GM13977 (cell line): ENCODE measurements at regions not wholly inside any gene's neighbourhood (a gene's known extent, or its start where the extent isn't known, plus 50 kb on each side); places are given as distances from the start of the nearest gene placed in this dataset.

Source experiments
- DNase-seq: peaks from one replicate; pipeline ENCODE4 v3.0.0; 2012; ENCODE audit warnings: low spot score
- in situ Hi-C: fragments of 300-500 bp; cut with MboI; formaldehyde crosslinking; loops from one replicate; pipeline ENCODE4 v1.12.0; 2022; ENCODE audit warnings: low sequenced_read_pairs, low pct_unique_long_range_greater_than_20kb, mixed read lengths, inconsistent platforms; ENCODE audit not compliant: unreplicated experiment
- TF ChIP-seq, protein P1 (sequence below): IDR thresholded peaks from 2 replicates; pipeline ENCODE4 v1.5.1; 2012; ENCODE audit warnings: mild to moderate bottlenecking, control low read depth; ENCODE audit not compliant: insufficient read depth; ENCODE audit errors: extremely low read depth, missing control alignments

DNA sequence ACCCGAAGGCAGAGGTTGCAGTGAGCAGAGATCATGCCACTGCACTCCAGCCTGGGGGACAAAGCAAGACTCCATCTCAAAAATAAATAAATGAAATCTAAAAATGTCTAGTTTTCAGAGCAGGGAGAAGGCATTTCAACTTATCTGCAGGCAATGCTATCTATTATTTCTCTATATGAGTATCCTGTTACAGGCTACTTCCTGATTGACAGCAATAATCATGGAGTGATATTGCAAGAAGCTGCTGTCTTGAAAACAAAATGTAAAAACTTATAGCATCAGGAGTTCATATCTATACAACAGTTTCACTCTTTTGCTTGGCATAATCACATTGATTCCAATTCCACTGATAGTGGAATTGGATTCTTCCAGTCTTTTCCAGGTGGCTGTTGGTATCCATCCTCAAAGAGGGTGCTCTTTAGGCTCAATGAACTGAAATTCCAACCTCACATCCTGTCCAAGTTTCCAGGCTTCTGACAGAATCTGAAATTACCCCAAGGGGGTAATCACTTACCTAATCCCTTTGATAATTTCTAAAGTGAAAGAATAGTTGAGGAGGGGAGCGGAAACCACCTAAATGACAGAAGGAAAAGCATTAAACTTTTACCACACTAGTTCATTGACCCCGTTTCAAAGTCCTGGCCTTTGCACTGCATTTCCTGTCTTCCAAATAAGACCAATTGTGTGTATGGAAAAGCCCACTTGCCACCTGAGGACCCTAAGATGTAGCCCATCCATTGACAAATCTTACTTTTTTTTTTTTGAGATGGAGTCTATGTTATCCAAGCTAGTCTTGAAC lies 107.6 kb downstream of the GLUL start:
- TF ChIP-seq, protein P1, sequence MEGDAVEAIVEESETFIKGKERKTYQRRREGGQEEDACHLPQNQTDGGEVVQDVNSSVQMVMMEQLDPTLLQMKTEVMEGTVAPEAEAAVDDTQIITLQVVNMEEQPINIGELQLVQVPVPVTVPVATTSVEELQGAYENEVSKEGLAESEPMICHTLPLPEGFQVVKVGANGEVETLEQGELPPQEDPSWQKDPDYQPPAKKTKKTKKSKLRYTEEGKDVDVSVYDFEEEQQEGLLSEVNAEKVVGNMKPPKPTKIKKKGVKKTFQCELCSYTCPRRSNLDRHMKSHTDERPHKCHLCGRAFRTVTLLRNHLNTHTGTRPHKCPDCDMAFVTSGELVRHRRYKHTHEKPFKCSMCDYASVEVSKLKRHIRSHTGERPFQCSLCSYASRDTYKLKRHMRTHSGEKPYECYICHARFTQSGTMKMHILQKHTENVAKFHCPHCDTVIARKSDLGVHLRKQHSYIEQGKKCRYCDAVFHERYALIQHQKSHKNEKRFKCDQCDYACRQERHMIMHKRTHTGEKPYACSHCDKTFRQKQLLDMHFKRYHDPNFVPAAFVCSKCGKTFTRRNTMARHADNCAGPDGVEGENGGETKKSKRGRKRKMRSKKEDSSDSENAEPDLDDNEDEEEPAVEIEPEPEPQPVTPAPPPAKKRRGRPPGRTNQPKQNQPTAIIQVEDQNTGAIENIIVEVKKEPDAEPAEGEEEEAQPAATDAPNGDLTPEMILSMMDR: no peak
- no peak for DNase-seq
- in situ Hi-C loops: no loop called here

DNA sequence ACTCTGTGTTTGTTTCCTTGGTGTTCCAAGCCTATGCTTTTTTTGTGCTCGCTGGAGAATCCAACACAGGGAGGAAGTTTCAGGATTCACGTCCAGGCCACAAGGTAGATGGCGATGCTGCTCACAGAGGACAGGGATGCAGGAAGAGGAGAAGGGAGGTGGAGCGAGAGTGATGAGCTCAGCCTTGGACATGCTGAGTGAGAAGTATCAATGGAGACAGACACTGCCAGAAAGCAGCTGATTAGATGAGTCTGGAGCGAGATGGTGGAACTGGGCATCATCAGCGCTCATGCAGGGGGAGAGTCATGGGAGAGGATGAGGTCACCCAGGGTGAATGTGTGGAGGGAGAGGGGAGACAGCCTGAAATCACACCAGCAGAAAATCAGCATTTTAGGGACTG lies 110.0 kb downstream of the GLUL start:
- DNase-seq: no peak
- TF ChIP-seq, protein P1: no peak
- in situ Hi-C loops: no loop called here

DNA sequence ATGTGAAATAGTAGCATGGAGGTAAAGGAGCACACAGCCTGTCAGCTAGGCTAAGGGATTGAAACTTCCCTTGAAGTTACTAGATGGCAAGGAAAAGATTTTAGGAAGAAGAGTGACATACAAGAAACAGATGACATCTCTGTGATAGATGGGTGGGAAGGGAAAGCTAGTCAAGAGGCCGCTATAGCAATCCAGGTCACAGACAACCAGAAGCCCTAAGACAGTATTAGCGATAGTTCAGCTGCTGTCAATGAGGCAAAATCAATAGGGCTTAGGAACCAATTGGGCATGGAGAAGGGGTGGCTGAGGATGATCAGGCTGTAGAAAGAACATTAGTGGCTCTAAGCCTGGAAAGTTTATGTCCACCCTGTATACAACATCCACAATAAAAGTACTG lies 111.1 kb downstream of the GLUL start:
- in situ Hi-C loops: no loop called here
- TF ChIP-seq, protein P1: no peak
- no peak for DNase-seq

DNA sequence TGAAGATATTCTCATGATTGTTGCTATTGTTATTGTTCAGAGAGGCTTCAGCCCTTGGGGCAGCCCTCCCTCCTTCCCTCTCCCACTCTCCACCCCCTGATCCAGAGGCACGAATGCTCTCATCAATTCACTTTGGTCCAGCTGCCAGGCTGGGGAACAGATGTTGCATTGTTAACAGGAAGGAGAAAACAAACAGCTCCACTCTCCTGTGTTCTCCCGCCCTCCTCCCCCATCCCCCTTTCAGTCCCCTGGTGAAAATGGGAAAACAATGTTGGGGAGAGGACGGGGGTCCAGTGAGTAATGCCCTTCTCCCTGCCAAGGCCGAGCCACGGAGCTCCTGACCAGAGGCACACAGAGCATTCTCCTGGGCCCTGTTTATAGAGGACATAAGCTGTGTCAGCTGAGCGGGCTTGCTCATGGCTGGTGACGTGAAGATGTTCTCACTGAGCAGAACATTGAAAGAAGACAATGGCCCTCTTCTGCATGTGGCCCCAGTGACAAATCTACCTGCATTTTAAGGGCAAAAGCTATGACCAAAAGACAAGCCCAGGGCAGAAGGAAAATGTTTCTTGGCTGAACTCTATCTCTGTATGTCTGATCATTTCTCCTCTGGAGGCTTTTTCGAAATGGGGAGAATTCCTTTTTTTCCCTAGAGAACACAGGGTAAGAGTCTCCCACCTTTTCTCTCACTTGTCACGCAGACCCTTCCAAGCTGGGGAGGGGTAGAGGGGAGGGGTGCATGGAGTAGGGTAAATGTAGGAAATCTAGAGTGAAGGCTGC lies 111.7 kb downstream of the GLUL start:
- DNase-seq: no peak
- in situ Hi-C loops: no loop called here
- TF ChIP-seq, protein P1: no peak

DNA sequence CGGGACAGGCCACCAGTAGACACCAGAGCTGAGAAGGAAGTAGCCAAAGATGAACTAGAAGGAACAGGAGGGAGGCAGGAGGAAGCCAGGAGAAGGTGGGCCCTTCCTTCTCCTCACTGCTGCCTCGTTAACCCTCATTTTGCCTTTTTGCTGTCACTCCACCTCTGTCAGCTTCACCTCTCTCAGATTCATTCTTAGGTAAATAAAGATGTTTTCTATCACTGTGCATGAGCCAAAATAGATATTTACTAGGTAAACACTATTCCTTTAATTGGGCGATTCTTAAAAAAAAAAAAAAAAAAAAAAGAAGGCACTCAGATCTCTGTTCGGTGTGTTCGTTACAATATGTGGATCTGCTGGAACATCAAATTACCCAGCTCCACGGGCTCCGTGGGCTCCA lies 112.3 kb downstream of the GLUL start:
- no peak for DNase-seq
- TF ChIP-seq, protein P1: no peak
- in situ Hi-C loops: no loop called here

DNA sequence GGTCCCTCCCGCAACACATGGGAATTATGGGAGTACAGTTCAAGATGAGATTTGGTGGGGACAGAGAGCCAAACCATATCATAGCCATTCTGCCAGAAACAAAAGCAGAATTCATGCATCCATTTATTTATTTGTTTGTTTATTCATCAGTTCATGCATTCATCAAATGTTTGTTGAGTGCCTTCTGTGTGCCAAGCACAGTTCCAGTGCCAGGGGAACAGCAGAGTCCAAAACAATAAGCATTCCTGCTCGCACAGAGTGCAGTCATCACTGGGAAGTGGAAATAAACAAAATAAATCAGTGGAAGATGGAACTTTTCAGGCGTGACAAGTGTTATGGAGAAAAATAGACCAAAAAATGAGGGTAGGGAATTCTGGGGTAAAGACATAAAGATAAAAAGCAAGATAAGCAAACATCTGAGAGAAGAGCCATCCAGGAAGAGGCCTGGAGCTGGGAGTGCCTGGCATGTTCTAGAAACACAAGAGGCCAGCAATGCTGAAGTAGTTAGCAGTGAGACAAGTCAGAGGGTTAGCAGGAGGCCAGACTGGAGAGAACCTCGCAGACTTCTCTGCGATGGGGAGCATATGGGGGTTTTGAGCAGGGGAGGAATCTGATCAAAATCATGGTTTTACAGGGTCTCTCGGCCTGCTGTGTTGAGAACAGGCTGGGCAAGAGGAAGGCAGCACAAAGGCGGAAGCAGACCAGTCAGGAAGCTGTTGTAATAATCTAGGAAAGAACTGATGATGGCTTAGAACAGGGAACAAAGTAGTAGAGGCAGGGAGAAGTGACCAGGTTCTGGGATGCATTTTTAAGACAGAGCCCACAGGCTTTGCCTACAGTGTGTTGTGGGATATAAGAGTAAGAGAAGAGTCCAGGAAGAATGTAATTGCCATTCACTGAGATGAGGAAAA lies 113.2 kb downstream of the GLUL start:
- TF ChIP-seq, protein P1: no peak
- in situ Hi-C loops: no loop called here
- DNase-seq: no peak
